Omental fat pad (tissue), 3 donors: ENCODE measurements at regions not wholly inside any gene's neighbourhood (a gene's known extent, or its start where the extent isn't known, plus 50 kb on each side); places are given as distances from the start of the nearest gene placed in this dataset.

Experiments used
- ATAC-seq: fragments of 150-250 bp; one replicate; pipeline ENCODE4 v1.9.1; 2016; ENCODE audit warnings: mild to moderate bottlenecking, moderate library complexity; ENCODE audit not compliant: low FRiP score
- DNase-seq: peaks from one replicate; pipeline ENCODE4 v3.0.0-alpha.2; 2019; ENCODE audit warnings: low spot score
- CTCF ChIP-seq, 3 donors: fragments of 450-650 bp; IDR thresholded peaks; one replicate each; pipeline ENCODE4 v1.5.1; 2016 to 2017; ENCODE audit warnings: antibody characterized with exemption in 3 of 3, mild to moderate bottlenecking in 3 of 3, moderate library complexity in 2 of 3

- DNase-seq (no peak), ATAC-seq (peak; percentile 91)
- no peak for TF ChIP-seq CTCF (IDR thresholded peaks at IDR 0.05)
These were observed 97.1 kb downstream of the ENC1 start for GRCh38 chr5:74543162-74543995.

GRCh38 chr5:74542482-74542881, 98.0 kb downstream of the ENC1 start:
- no peak for TF ChIP-seq CTCF (IDR thresholded peaks at IDR 0.05)
- ATAC-seq (no peak), DNase-seq (no peak)

GRCh38 chr5:74541381-74541781, 99.1 kb downstream of the ENC1 start:
- no peak for ATAC-seq
- no peak for DNase-seq
- no peak for TF ChIP-seq CTCF (IDR thresholded peaks at IDR 0.05)

- no peak for TF ChIP-seq CTCF (IDR thresholded peaks at IDR 0.05)
- no peak for DNase-seq
- ATAC-seq = no peak
These were observed 99.9 kb downstream of the ENC1 start for GRCh38 chr5:74540622-74541021.

GRCh38 chr5:74539986-74540385, 100.5 kb downstream of the ENC1 start:
- ATAC-seq = no peak
- no peak for DNase-seq
- no peak for TF ChIP-seq CTCF (IDR thresholded peaks at IDR 0.05)

GRCh38 chr5:74538206-74538661, 102.3 kb downstream of the ENC1 start:
- peak; percentile 51 for ATAC-seq
- no peak for DNase-seq
- TF ChIP-seq CTCF (IDR thresholded peaks at IDR 0.05) = no peak

GRCh38 chr5:74536658-74537057, 103.9 kb downstream of the ENC1 start:
- DNase-seq = no peak
- no peak for TF ChIP-seq CTCF (IDR thresholded peaks at IDR 0.05)
- ATAC-seq = no peak
